Naive thymus-derived CD4-positive, alpha-beta T cell (primary cell): ENCODE measurements at regions not wholly inside any gene's neighbourhood (a gene's known extent, or its start where the extent isn't known, plus 50 kb on each side); places are given as distances from the start of the nearest gene placed in this dataset.

Experiments used
- ATAC-seq: fragments of 150-1000 bp; cut with Tn5 transposase; 2 replicates; pipeline ENCODE4 v1.10.0; 2021; ENCODE audit warnings: mild to moderate bottlenecking, moderate library complexity
- CTCF ChIA-PET: fragments of 350-600 bp; sonication (Branson Sonifier 250); formaldehyde crosslinking; loops from one replicate; lab custom pipeline; 2021; ENCODE audit warnings: antibody characterized with exemption; lab: Charles Lee
- POLR2A ChIA-PET: fragments of 350-600 bp; sonication (Branson Sonifier 250); formaldehyde crosslinking; loops from one replicate; lab custom pipeline; 2021; ENCODE audit warnings: antibody characterized with exemption, inconsistent platforms; lab: Charles Lee
- DNase-seq, 9 donors: peaks; one replicate each; pipeline versions ENCODE4 v3.0.0 to v3.0.0-alpha.2; 2020 to 2022; ENCODE audit warnings: mixed read lengths in 1 of 9
- H3K27ac ChIP-seq: one replicate; pipeline ENCODE4 v1.7.0; 2013; ENCODE audit warnings: mild to moderate bottlenecking, low read depth, low read length, moderate library complexity
- H3K27me3 ChIP-seq, 2 donors: one replicate each; pipeline ENCODE4 v1.7.0; 2013; ENCODE audit warnings: low read length in 2 of 2, mild to moderate bottlenecking in 2 of 2, moderate library complexity in 2 of 2; ENCODE audit not compliant: control insufficient read depth in 2 of 2, insufficient read depth in 2 of 2
- H3K36me3 ChIP-seq, 3 experiments: 1 replicate in 2 of 3; 2 replicates in 1 of 3; pipeline ENCODE4 v1.7.0; 2013; ENCODE audit warnings: low read length in 3 of 3, mild to moderate bottlenecking in 3 of 3, moderate library complexity in 1 of 3; ENCODE audit not compliant: insufficient read depth in 3 of 3, control insufficient read depth in 2 of 3
- H3K4me1 ChIP-seq, 2 donors: one replicate each; pipeline ENCODE4 v1.7.0; 2013; ENCODE audit warnings: low read length in 2 of 2, mild to moderate bottlenecking in 2 of 2, moderate library complexity in 1 of 2; ENCODE audit not compliant: control insufficient read depth in 2 of 2, insufficient read depth in 2 of 2
- H3K4me3 ChIP-seq: 2 replicates; pipeline ENCODE4 v1.7.0; 2013; ENCODE audit warnings: mild to moderate bottlenecking, low read length
- H3K9me3 ChIP-seq, 3 experiments: 1 replicate in 2 of 3; 2 replicates in 1 of 3; pipeline ENCODE4 v1.7.0; 2013; ENCODE audit warnings: low read length in 3 of 3; ENCODE audit not compliant: control insufficient read depth in 2 of 3
- H3K27ac Mint-ChIP-seq, 9 donors: one replicate each; pipeline ENCODE4 v1.8.0; 2020 to 2022; ENCODE audit warnings: mixed read lengths in 9 of 9, mild to moderate bottlenecking in 8 of 9, moderate library complexity in 5 of 9, inconsistent platforms in 2 of 9
- H3K27me3 Mint-ChIP-seq, 5 donors: one replicate each; pipeline ENCODE4 v1.8.0; 2021 to 2022; ENCODE audit warnings: mixed read lengths in 5 of 5, mild to moderate bottlenecking in 1 of 5
- H3K36me3 Mint-ChIP-seq, 5 donors: one replicate each; pipeline ENCODE4 v1.8.0; 2020 to 2022; ENCODE audit warnings: mixed read lengths in 5 of 5, mild to moderate bottlenecking in 3 of 5, inconsistent platforms in 1 of 5
- H3K4me1 Mint-ChIP-seq, 7 donors: one replicate each; pipeline ENCODE4 v1.8.0; 2020 to 2022; ENCODE audit warnings: mixed read lengths in 7 of 7, mild to moderate bottlenecking in 3 of 7, inconsistent platforms in 1 of 7
- H3K4me3 Mint-ChIP-seq, 10 donors: one replicate each; pipeline ENCODE4 v1.8.0; 2020 to 2022; ENCODE audit warnings: mild to moderate bottlenecking in 10 of 10, mixed read lengths in 10 of 10, moderate library complexity in 6 of 10, inconsistent platforms in 2 of 10
- H3K9me3 Mint-ChIP-seq, 11 donors: one replicate each; pipeline ENCODE4 v1.8.0; 2020 to 2022; ENCODE audit warnings: mixed read lengths in 11 of 11, mild to moderate bottlenecking in 4 of 11, inconsistent platforms in 1 of 11, moderate library complexity in 1 of 11
- intact Hi-C, 2 donors: fragments of 100-400 bp; cut with micrococcal nuclease; formaldehyde crosslinking; loops; one replicate each; pipeline ENCODE4 v1.15.1; 2023

- ATAC-seq = no peak
- Mint-ChIP-seq H3K27me3 (peaks cover 0 to 22% (median 14%) of the 10 kb centered on the region in 5 donors), H3K9me3 (no peaks in the 10 kb centered on the region), H3K36me3 (no peaks in the 10 kb centered on the region), H3K27ac (no peak overlapping the region), H3K4me1 (no peaks in the 10 kb centered on the region), H3K4me3 (no peak overlapping the region)
- H3K27me3 ChIP-seq = no peaks in the 10 kb centered on the region
- POLR2A ChIA-PET = no interaction called here
- H3K4me3 ChIP-seq = no peak overlapping the region
- no peaks in the 10 kb centered on the region for H3K9me3 ChIP-seq
- no peaks in the 10 kb centered on the region for H3K36me3 ChIP-seq
- no peak overlapping the region for H3K27ac ChIP-seq
- H3K4me1 ChIP-seq = no peaks in the 10 kb centered on the region
- intact Hi-C loops = no loop called here
- DNase-seq = no peak
- CTCF ChIA-PET = no interaction called here
These were observed 156.5 kb downstream of the MOXD1 start for GRCh38 chr6:132244744-132245143.

GRCh38 chr6:132236744-132237143 is 164.5 kb downstream of the MOXD1 start:
- no peak overlapping the region for H3K27ac ChIP-seq
- no peaks in the 10 kb centered on the region for H3K36me3 Mint-ChIP-seq
- H3K4me3 ChIP-seq = no peak overlapping the region
- ChIA-PET POLR2A (interaction anchor here (0.6 kb wide), 1 partner anchor 8 kb away, joined by 3 read pairs; no protein-coding TSS in a partner anchor), CTCF (no interaction called here)
- H3K9me3 ChIP-seq = no peaks in the 10 kb centered on the region
- no peak overlapping the region for H3K27ac Mint-ChIP-seq
- DNase-seq (no peak), ATAC-seq (no peak)
- no peaks in the 10 kb centered on the region for H3K4me1 Mint-ChIP-seq
- no peaks in the 10 kb centered on the region for H3K27me3 ChIP-seq
- intact Hi-C loops = no loop called here
- H3K9me3 Mint-ChIP-seq = no peaks in the 10 kb centered on the region
- H3K36me3 ChIP-seq = no peaks in the 10 kb centered on the region
- no peak overlapping the region for H3K4me3 Mint-ChIP-seq
- no peaks in the 10 kb centered on the region for H3K4me1 ChIP-seq
- peaks cover 3 to 27% (median 21%) of the 10 kb centered on the region in 5 donors for H3K27me3 Mint-ChIP-seq

- intact Hi-C loops = no loop called here
- ChIA-PET CTCF (no interaction called here), POLR2A (interaction anchor here (0.6 kb wide), 1 partner anchor 8 kb away, joined by 3 read pairs; no protein-coding TSS in a partner anchor)
These were observed 165.0 kb downstream of the MOXD1 start for GRCh38 chr6:132236281-132236680.

DNA sequence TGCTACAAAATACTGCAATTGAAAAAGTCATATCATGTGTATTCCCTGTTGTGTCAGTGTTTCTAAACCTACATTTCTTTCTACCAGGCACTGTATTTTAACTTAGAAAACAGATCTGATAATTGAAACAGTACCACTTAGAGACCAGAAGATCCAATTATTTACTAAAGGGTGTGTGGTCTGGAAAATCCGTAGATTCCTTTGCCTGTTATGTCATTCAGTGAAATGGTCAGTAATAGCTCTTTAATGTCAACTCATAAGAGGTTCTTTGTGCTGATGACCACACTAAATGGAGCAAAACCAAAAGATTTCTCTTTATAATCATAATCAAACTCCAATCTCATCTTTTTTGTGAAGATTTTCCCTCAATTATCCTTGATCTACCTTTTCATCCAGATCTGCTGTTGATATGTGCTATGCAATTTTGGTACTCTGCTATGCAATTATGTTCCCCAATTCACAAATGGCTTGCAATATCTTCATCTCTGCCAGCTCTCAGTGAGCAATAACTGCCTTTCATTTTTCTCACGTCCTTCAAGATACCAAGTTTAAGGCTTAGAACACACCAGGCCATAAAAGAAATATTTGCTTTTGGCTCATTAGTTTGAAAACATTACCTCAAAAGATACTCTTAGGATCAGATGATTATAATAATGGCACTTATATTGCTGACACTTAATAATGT is 165.5 kb downstream of the MOXD1 start:
- CTCF ChIA-PET = no interaction called here
- no peaks in the 10 kb centered on the region for H3K27me3 ChIP-seq
- no peak overlapping the region for H3K4me3 Mint-ChIP-seq
- H3K4me3 ChIP-seq = no peak overlapping the region
- ATAC-seq (no peak), DNase-seq (no peak)
- H3K36me3 Mint-ChIP-seq = no peaks in the 10 kb centered on the region
- H3K9me3 ChIP-seq = no peaks in the 10 kb centered on the region
- no peaks in the 10 kb centered on the region for H3K4me1 ChIP-seq
- intact Hi-C loops = no loop called here
- no peak overlapping the region for H3K27ac Mint-ChIP-seq
- H3K4me1 Mint-ChIP-seq = no peaks in the 10 kb centered on the region
- H3K27ac ChIP-seq = no peak overlapping the region
- H3K9me3 Mint-ChIP-seq = no peaks in the 10 kb centered on the region
- POLR2A ChIA-PET = no interaction called here
- H3K27me3 Mint-ChIP-seq = peaks cover 3 to 27% (median 26%) of the 10 kb centered on the region in 5 donors
- H3K36me3 ChIP-seq = no peaks in the 10 kb centered on the region

More at GRCh38 chr6:132236281-132236680, 165.0 kb downstream of the MOXD1 start:
- H3K36me3 Mint-ChIP-seq = no peaks in the 10 kb centered on the region
- no peak overlapping the region for H3K27ac Mint-ChIP-seq
- Histone ChIP-seq H3K27me3 (no peaks in the 10 kb centered on the region), H3K4me3 (no peak overlapping the region), H3K9me3 (no peaks in the 10 kb centered on the region), H3K27ac (no peak overlapping the region), H3K36me3 (no peaks in the 10 kb centered on the region), H3K4me1 (no peaks in the 10 kb centered on the region)
- peaks cover 3 to 27% (median 24%) of the 10 kb centered on the region in 5 donors for H3K27me3 Mint-ChIP-seq
- ATAC-seq (no peak), DNase-seq (no peak)
- H3K4me1 Mint-ChIP-seq = no peaks in the 10 kb centered on the region
- H3K9me3 Mint-ChIP-seq = no peaks in the 10 kb centered on the region
- no peak overlapping the region for H3K4me3 Mint-ChIP-seq

- intact Hi-C loops = no loop called here
- no peaks in the 10 kb centered on the region for H3K4me1 ChIP-seq
- CTCF ChIA-PET = no interaction called here
- no peak overlapping the region for H3K27ac ChIP-seq
- POLR2A ChIA-PET = no interaction called here
- H3K27ac Mint-ChIP-seq = no peak overlapping the region
- H3K4me3 ChIP-seq = no peak overlapping the region
- H3K4me3 Mint-ChIP-seq = no peak overlapping the region
- ATAC-seq (no peak), DNase-seq (no peak)
- H3K27me3 ChIP-seq = no peaks in the 10 kb centered on the region
- H3K9me3 Mint-ChIP-seq = no peaks in the 10 kb centered on the region
- H3K36me3 Mint-ChIP-seq = no peaks in the 10 kb centered on the region
- H3K27me3 Mint-ChIP-seq = peaks cover 3 to 27% (median 26%) of the 10 kb centered on the region in 5 donors
- no peaks in the 10 kb centered on the region for H3K36me3 ChIP-seq
- H3K9me3 ChIP-seq = no peaks in the 10 kb centered on the region
- H3K4me1 Mint-ChIP-seq = no peaks in the 10 kb centered on the region
These were observed 166.9 kb downstream of the MOXD1 start for GRCh38 chr6:132234356-132234755.

- POLR2A ChIA-PET = no interaction called here
- DNase-seq (no peak), ATAC-seq (no peak)
- Histone ChIP-seq H3K36me3 (no peaks in the 10 kb centered on the region), H3K27ac (no peak overlapping the region), H3K4me3 (no peak overlapping the region), H3K4me1 (no peaks in the 10 kb centered on the region), H3K9me3 (no peaks in the 10 kb centered on the region), H3K27me3 (no peaks in the 10 kb centered on the region)
- H3K4me1 Mint-ChIP-seq = no peaks in the 10 kb centered on the region
- no peak overlapping the region for H3K4me3 Mint-ChIP-seq
- CTCF ChIA-PET = interaction anchor here (0.5 kb wide), 1 partner anchor 68 kb away, joined by 3 read pairs; no protein-coding TSS in a partner anchor
- no peaks in the 10 kb centered on the region for H3K36me3 Mint-ChIP-seq
- peaks cover 0 to 6% (median 0%) of the 10 kb centered on the region in 11 donors for H3K9me3 Mint-ChIP-seq
- H3K27me3 Mint-ChIP-seq = peaks cover 3 to 23% (median 14%) of the 10 kb centered on the region in 5 donors
- intact Hi-C loops = no loop called here
- H3K27ac Mint-ChIP-seq = no peak overlapping the region
These were observed 170.0 kb downstream of the MOXD1 start for GRCh38 chr6:132231121-132231884.
